GM12878 (cell line): ENCODE measurements at regions not wholly inside any gene's neighbourhood (a gene's known extent, or its start where the extent isn't known, plus 50 kb on each side); places are given as distances from the start of the nearest gene placed in this dataset.

Experiments used
- CREB1 ChIP-seq: IDR thresholded peaks from 2 replicates; pipeline ENCODE4 v1.6.1; 2012; ENCODE audit warnings: low read depth, mild to moderate bottlenecking, inconsistent platforms
- CTCF ChIP-seq, 3 experiments: IDR thresholded peaks in 2 of 3; conservative IDR thresholded peaks in 1 of 3; 2 replicates each; pipeline ENCODE4 v1.5.1; 2011; ENCODE audit warnings: low read depth in 3 of 3, low read length in 3 of 3, mild to moderate bottlenecking in 3 of 3, control low read depth in 2 of 3, moderate library complexity in 2 of 3, inconsistent platforms in 1 of 3, mixed read lengths in 1 of 3; ENCODE audit not compliant: control insufficient read depth in 2 of 3, insufficient read depth in 1 of 3; ENCODE audit errors: extremely low read depth in 1 of 3
- FOS ChIP-seq: IDR thresholded peaks from 3 replicates; pipeline ENCODE4 v1.6.1; 2011; ENCODE audit warnings: borderline replicate concordance; ENCODE audit not compliant: insufficient read length; ENCODE audit errors: extremely low read depth
- REST ChIP-seq: IDR thresholded peaks from 2 replicates; pipeline ENCODE4 v1.6.1; 2012; ENCODE audit warnings: mild to moderate bottlenecking, low read depth, low read length

- TF ChIP-seq CREB1, result no peak
- TF ChIP-seq FOS, result no peak
- no peak for TF ChIP-seq CTCF (IDR thresholded peaks at IDR 0.05 in 2 of 3, conservative IDR thresholded peaks at IDR 0.05 in 1 of 3; ENCODE audit: control insufficient read depth in 2 of 3, extremely low read depth in 1 of 3, insufficient read depth in 1 of 3, low read depth in 3 of 3, low read length in 3 of 3)
- no peak for TF ChIP-seq REST
Measured at GRCh38 chr7:136549756-136550155, 318.7 kb upstream of the CHRM2 start.
